IPS-NIHi11 (cell line): ENCODE measurements at regions not wholly inside any gene's neighbourhood (a gene's known extent, or its start where the extent isn't known, plus 50 kb on each side); places are given as distances from the start of the nearest gene placed in this dataset.

ENCODE experiments used
- DNase-seq: peaks from one replicate; pipeline ENCODE4 v3.0.0; 2012; ENCODE audit warnings: mixed read lengths, low spot score

- DNase-seq, result no peak
These were observed 605.7 kb upstream of the DPP6 start for GRCh38 chr7:153446490-153446889.

DNA sequence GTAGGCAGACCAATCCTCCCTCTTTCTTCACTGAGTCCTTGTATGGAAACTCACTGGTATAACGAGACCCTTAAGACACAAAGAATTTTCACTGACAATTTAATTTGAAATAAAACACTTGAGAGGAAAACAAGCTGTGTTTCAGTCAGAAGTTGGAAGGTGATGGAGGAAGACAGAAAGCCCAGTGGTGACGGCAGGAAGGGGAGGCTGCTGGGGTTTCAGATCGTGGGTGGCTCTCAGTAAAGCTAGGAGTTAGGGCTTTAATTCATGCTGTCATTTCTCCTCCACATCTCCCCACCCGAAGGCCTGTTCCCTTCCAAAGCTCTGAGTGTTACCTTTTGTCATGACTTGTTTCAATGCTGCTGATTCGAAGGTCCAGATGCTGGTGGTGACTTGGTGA lies 605.2 kb upstream of the DPP6 start:
- no peak for DNase-seq

DNA sequence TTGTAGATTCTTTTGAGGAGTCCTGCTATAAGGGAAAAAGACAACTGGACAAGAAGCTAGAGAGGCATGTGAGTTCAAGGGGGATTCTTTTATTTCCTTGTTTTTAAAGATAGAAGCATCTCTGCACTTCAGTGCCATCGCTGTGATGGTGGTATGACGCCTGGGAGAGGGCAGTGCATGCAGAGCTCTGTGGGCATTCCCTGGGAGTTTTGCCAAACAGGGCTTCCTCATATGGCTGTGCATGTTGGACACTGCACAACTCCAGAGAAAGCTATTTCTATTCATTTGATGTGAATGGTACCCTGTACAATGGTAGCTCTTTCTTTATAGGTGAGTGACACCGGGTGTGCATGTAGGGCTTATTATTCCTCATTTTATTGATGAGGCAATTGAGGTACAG lies 599.5 kb upstream of the DPP6 start:
- DNase-seq, result no peak

DNA sequence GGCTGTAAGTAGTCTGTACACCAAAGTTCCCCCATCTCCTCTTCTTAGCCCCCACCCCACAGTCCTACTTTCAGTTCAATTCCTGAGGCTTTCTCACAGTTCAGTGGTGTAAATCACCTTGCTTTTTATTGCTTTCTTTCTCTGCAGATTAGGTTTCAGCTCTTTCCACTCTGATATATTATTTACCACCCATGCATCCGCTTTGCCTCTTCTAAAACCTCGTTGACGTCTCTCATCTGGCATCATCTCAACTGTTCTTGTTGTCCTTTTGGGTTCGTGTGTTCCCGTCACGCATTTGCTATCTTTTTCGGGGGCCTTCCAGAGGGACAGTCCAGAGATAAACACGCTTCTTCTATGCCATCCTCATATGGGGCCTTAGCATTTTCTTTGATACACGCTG lies 597.9 kb upstream of the DPP6 start:
- no peak for DNase-seq

- DNase-seq, result no peak
These were observed 594.5 kb upstream of the DPP6 start for GRCh38 chr7:153457746-153458145.

GRCh38 chr7:153470004-153470671 lies 582.1 kb upstream of the DPP6 start:
- DNase-seq, result no peak

GRCh38 chr7:153472516-153472915 lies 579.7 kb upstream of the DPP6 start:
- DNase-seq, result no peak

GRCh38 chr7:153473185-153473584 lies 579.0 kb upstream of the DPP6 start:
- DNase-seq, result no peak

DNA sequence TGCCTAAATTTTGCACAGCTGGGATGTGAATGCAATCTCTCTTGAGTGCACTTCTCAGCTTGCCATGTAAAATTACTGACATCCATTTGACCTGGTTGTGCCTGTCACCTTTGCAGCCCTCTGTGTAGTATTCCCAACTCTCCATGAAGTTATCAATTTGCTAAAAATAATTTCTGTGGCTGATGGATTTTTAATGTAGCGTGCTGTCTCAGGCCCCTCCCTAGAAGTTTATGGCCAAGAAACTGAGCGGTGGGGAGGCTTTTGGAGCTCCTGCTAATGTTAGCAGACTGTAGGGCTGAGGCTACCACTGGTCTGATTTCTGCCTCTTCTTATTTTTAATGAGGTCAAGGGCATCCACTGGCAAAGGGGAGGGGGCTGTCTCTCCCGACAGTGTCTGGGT lies 577.0 kb upstream of the DPP6 start:
- no peak for DNase-seq

- no peak for DNase-seq
These were observed 576.0 kb upstream of the DPP6 start for GRCh38 chr7:153476166-153476565.

- no peak for DNase-seq
These were observed 555.9 kb upstream of the DPP6 start for GRCh38 chr7:153496257-153496656.

GRCh38 chr7:153503093-153503492 lies 549.1 kb upstream of the DPP6 start:
- DNase-seq, result no peak

DNA sequence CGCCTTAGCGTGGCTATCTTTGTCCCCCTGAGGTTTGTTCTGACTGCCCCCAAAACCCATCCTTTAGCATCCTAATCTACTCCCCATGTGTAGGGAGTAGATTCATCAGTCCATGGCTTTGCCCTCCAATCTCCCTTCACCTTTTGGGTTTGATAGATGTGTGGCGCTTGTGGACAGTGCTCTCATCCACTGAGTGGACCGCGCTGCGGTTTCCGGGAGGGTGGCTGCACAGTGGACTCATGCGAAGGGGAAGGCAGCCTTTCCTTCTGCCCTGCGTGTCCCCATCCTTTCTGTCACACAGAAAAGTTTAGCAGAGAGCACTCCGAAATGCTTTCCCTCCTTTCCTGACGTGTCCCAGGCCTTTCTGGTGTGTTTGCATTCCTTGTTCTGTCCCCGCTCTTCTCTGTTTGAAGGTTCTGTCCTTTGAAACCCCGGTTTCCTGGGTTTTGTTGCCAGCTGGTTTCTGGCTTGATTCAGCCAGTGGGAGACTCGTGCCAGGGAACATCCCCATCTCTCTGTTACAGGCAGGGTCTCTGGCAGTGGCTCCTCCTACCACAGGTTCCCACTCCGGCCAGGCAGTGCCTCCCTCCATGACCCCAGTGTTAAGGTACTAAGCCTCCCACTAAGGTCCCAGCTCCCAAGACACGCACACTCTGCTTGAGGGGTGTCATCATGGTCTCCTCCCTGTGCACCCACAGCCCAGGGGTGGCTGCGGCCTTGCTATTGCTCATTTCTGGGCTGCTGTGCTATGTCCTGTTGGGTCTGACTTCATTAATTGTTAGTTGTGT lies 547.7 kb upstream of the DPP6 start:
- no peak for DNase-seq

DNA sequence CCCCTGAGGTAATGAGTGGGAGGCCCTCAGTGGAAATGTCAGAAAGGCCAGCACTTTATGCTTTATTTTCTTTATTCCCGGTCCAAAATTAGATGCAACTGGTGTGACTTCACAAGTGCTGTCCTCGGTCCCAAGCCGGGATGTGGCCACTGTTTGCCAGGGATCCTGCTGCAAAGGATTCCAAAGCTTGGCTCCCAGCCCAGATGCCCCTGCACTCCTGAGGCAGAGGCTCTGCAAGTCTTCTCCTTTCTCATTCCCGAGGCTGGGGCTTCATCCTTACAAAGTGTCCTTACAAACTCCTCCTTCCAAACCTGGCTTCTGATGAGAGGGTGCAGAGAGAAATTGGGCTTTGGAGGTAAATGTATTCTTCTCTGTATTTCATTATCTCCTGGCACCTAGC lies 544.3 kb upstream of the DPP6 start:
- no peak for DNase-seq

DNA sequence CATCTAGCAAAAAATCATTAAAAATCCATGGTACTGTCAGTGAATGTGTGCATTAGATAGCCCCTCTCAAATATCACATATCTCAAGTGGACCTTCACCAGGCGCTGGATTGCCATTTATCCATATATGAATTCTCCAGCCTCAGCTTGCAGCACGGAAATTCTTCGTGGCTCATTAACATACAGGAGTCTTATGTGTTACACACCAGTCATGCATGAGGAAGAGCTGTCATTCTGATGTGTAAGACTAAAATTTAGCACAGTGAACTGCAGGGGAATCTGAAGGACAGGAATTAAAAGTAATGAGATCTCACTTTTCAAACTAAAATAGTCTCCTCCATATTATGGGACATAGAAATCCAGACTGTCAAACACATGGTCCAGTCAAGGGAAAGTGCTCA lies 542.4 kb upstream of the DPP6 start:
- no peak for DNase-seq

- no peak for DNase-seq
These were observed 541.5 kb upstream of the DPP6 start for GRCh38 chr7:153510674-153511073.

- no peak for DNase-seq
These were observed 538.2 kb upstream of the DPP6 start for GRCh38 chr7:153514032-153514431.

- DNase-seq, result no peak
These were observed 536.8 kb upstream of the DPP6 start for GRCh38 chr7:153515359-153515758.

DNA sequence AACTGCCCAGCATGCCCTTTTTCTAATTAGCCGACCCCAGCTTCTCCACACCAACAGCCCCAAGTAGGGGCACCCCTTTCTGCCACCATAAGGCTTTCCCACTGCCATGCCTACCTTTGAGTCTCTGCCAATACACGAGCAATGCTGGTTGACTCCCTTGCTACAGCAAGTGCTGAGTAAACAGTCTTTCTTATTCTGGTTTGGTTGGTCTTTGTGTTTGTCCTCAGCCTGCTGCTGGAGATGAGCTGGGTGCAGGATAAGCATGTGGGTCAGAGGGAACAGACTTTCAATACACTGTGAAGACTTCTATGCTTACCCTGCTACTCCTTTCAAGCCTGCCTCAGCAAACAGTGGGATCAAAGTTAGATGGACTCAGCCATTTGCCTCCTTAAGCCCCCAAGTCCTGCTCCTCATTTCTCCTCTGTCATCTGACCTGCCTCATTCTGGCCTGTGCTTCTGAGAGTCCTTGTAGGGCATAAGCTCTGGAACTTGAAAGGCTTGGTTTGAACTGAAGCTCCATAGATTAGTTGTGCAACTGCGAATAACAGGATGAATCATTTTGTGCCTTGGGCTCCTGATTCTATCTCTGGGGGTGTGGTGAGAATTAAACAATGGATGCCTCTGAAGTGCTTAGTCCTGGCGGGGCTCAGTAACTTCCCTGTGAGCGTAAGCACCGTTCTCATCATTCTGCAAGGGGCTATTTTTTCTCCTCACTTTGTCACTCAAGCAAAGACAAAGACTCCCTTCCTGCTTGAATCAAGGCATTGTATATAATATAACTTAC lies 533.8 kb upstream of the DPP6 start:
- DNase-seq, result no peak

DNA sequence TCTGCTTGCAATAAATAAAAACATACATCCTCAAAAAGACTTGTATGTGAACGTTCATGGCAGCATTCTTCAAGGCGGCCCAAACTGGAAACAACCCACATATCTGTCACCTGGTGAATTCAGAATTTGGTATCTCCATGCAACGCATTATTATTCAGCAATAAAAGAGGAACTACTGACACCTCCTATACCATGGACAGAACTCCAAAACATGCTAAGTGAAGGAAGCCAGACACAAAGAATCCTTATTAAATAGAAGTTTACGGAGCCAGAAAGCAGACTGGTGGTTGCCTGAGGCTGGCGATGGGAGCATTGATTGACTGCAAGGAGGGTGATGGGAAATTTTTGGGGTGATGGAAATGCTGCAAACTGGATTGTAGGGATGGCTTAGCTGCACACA lies 530.8 kb upstream of the DPP6 start:
- no peak for DNase-seq

DNA sequence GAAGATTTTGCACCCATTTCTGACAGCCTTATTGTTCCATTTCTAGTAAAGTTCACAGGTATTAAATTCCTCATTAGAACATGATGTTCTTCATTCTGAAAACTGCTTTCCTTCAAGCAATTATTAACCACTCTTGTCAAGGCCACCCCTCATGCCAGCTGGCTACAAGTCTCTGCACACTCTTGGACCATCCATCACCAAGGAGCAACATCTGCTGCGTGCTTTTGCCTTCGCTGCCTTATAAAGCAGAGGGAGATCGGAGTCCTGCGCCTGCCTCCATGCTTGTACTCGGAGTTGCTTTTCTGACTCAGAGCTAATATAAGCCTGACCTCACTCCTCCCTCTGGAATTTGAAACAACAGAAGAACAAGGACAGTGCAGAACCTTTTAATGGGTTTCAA lies 529.9 kb upstream of the DPP6 start:
- no peak for DNase-seq

DNA sequence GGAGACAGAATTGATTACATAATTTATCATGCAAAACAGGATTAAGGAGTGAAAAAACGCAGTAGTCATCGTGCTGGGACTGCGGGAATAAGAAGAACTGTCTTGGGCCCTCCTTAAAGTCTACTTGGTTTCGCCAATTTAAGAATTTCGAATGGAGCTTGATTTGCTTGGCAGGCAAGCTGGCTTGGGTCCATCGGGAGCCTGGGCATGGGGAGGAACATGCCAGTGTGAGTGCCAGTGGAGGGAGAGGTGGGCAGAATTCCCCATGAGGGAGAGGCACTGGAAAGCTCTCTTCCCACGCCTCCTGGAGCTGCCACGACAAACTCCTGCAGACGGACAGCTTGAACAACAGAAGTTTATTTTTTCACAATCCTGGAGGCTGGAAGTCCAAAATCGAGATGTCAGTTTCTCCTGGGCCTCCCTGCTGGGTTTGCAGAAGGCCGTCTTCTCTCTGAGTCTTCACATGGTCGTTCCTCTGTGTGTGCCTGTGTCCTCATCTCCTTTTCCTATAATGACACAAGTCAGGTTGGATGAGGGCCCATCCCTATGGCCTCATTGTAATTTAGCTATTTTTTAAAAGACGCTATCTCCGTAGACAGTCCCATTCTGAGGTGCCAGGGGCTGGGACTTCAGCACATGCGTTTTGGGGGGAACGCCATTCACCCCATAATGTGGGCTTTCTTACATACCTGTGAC lies 528.7 kb upstream of the DPP6 start:
- no peak for DNase-seq
